ENCODE measurements at regions not wholly inside any gene's neighbourhood (a gene's known extent, or its start where the extent isn't known, plus 50 kb on each side); places are given as distances from the start of the nearest gene placed in this dataset.

DNA sequence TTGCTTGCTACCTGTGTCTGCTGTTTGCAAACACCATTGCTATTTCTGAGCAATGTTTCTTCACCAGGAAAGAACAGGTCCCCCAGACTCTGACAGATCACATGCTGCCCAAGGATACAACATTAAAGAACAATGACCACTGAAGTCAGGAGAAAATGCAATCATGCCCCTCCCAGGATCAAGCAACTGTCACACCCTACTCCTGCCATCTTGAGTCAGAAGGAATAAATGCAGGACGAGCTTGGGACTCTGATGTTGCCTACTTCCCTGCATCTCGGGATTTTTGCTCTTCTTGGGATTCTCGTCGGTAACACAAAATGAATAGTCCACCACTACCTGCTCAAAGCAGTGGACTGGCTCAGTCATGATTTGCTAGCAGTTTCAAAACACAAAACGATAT, 490.6 kb downstream of the COG6 start:
- TF ChIP-seq, protein P1, sequence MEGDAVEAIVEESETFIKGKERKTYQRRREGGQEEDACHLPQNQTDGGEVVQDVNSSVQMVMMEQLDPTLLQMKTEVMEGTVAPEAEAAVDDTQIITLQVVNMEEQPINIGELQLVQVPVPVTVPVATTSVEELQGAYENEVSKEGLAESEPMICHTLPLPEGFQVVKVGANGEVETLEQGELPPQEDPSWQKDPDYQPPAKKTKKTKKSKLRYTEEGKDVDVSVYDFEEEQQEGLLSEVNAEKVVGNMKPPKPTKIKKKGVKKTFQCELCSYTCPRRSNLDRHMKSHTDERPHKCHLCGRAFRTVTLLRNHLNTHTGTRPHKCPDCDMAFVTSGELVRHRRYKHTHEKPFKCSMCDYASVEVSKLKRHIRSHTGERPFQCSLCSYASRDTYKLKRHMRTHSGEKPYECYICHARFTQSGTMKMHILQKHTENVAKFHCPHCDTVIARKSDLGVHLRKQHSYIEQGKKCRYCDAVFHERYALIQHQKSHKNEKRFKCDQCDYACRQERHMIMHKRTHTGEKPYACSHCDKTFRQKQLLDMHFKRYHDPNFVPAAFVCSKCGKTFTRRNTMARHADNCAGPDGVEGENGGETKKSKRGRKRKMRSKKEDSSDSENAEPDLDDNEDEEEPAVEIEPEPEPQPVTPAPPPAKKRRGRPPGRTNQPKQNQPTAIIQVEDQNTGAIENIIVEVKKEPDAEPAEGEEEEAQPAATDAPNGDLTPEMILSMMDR (IDR thresholded peaks at IDR 0.05; ENCODE audit: poor library complexity), result no peak
- TF ChIP-seq EZH2 (IDR thresholded peaks at IDR 0.05; ENCODE audit: borderline replicate concordance) (no peak), EZH2phosphoT487 (IDR thresholded peaks at IDR 0.05; ENCODE audit: low read depth, severe bottlenecking, unreplicated experiment) (no peak)
